C4-2B (cell line): ENCODE measurements at regions not wholly inside any gene's neighbourhood (a gene's known extent, or its start where the extent isn't known, plus 50 kb on each side); places are given as distances from the start of the nearest gene placed in this dataset.

Experiments
- ZFX ChIP-seq: fragments of 450-650 bp; IDR thresholded peaks from 2 replicates; pipeline ENCODE4 v1.6.1; 2017
- TF ChIP-seq, protein P1 (sequence below): fragments of 450-650 bp; conservative IDR thresholded peaks from 2 replicates; pipeline ENCODE4 v1.5.1; 2017; ENCODE audit warnings: mild to moderate bottlenecking

DNA sequence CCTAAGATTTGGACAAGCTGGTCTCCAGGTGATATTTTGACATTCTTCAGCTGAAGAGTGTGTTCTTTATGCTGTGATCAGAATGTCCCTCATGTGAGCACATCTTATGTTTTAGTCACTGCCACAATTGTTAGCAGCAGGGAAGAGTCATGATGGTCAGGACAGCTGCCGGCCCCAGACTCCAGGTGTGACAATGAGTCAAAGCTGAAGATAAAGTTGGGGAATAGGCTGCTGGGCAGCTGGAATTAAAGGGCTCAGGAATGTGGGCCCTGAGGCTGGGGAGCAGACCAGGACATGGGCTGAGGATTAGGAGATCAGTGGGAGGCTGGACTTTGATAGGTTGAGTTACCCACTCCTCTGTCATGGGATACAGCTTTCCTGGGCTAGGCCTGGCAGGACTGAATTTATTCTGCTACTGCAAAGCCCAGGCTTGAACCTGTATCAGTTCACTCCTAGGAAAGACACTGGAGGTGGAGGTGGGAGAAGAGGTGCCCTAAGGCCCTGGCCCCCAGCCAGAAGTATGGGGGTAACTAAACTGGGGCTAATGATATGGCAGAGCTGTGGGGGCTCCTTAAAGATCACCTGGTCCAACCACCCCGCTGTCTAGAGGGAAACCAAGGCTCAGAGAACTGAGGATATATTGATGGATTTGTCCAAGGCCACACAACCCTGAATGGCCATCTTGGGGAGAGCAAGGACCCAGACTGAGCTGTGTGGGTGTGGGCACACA lies 119.5 kb downstream of the PJA1 start:
- TF ChIP-seq, protein P1, sequence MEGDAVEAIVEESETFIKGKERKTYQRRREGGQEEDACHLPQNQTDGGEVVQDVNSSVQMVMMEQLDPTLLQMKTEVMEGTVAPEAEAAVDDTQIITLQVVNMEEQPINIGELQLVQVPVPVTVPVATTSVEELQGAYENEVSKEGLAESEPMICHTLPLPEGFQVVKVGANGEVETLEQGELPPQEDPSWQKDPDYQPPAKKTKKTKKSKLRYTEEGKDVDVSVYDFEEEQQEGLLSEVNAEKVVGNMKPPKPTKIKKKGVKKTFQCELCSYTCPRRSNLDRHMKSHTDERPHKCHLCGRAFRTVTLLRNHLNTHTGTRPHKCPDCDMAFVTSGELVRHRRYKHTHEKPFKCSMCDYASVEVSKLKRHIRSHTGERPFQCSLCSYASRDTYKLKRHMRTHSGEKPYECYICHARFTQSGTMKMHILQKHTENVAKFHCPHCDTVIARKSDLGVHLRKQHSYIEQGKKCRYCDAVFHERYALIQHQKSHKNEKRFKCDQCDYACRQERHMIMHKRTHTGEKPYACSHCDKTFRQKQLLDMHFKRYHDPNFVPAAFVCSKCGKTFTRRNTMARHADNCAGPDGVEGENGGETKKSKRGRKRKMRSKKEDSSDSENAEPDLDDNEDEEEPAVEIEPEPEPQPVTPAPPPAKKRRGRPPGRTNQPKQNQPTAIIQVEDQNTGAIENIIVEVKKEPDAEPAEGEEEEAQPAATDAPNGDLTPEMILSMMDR = no peak
- no peak for TF ChIP-seq ZFX
